WERI-Rb-1 (cell line): ENCODE measurements at regions not wholly inside any gene's neighbourhood (a gene's known extent, or its start where the extent isn't known, plus 50 kb on each side); places are given as distances from the start of the nearest gene placed in this dataset.
"Not testable (repeated sequence)": the region's sequence is repeated elsewhere in the genome, so short reads cannot be mapped to it uniquely, and the experiment has no call there.

ENCODE experiments used
- DNase-seq: peaks from one replicate; pipeline ENCODE4 v3.0.0-alpha.2; 2020
- H3K27ac ChIP-seq: fragments of 250-450 bp; sonication (Bioruptor Pico); 2 replicates; pipeline ENCODE4 v1.5.1; 2020; ENCODE audit warnings: mild to moderate bottlenecking, moderate library complexity
- H3K27me3 ChIP-seq: fragments of 250-450 bp; sonication (Bioruptor Pico); 2 replicates; pipeline ENCODE4 v1.5.1; 2021; ENCODE audit warnings: mild to moderate bottlenecking, low read depth, moderate library complexity; ENCODE audit not compliant: insufficient read depth, severe bottlenecking
- H3K36me3 ChIP-seq: fragments of 250-450 bp; sonication (Bioruptor Pico); 2 replicates; pipeline ENCODE4 v1.5.1; 2020; ENCODE audit warnings: mild to moderate bottlenecking, moderate library complexity
- H3K4me3 ChIP-seq: 2 replicates; pipeline ENCODE4 v1.5.1; 2011; ENCODE audit warnings: low read depth, mild to moderate bottlenecking, control low read depth, low read length
- H3K9me3 ChIP-seq: fragments of 250-450 bp; sonication (Bioruptor Pico); 2 replicates; pipeline ENCODE4 v1.5.1; 2021; ENCODE audit warnings: mild to moderate bottlenecking, moderate library complexity; ENCODE audit not compliant: severe bottlenecking
- TF ChIP-seq, protein P1 (sequence below): IDR thresholded peaks from 2 replicates; pipeline ENCODE4 v1.5.1; 2011; ENCODE audit warnings: low read depth, mild to moderate bottlenecking, control low read depth, inconsistent platforms, low read length

- no peak overlapping the region for H3K27ac ChIP-seq
- no peaks in the 10 kb centered on the region for H3K9me3 ChIP-seq
- no peak overlapping the region for H3K4me3 ChIP-seq
- H3K36me3 ChIP-seq: no peaks in the 10 kb centered on the region
- TF ChIP-seq, protein P1, sequence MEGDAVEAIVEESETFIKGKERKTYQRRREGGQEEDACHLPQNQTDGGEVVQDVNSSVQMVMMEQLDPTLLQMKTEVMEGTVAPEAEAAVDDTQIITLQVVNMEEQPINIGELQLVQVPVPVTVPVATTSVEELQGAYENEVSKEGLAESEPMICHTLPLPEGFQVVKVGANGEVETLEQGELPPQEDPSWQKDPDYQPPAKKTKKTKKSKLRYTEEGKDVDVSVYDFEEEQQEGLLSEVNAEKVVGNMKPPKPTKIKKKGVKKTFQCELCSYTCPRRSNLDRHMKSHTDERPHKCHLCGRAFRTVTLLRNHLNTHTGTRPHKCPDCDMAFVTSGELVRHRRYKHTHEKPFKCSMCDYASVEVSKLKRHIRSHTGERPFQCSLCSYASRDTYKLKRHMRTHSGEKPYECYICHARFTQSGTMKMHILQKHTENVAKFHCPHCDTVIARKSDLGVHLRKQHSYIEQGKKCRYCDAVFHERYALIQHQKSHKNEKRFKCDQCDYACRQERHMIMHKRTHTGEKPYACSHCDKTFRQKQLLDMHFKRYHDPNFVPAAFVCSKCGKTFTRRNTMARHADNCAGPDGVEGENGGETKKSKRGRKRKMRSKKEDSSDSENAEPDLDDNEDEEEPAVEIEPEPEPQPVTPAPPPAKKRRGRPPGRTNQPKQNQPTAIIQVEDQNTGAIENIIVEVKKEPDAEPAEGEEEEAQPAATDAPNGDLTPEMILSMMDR: no peak
- H3K27me3 ChIP-seq: no peaks in the 10 kb centered on the region
- DNase-seq: no peak
Measured at GRCh38 chr13:53281677-53282076, 253.1 kb downstream of the OLFM4 start.

- TF ChIP-seq, protein P1: no peak
- DNase-seq: no peak
- no peaks in the 10 kb centered on the region for H3K27me3 ChIP-seq
- peak overlapping the region; percentile 14; the same call in 1 of the 2 replicates for H3K4me3 ChIP-seq
- H3K27ac ChIP-seq: peak overlapping the region; percentile 38
- H3K9me3 ChIP-seq: no peaks in the 10 kb centered on the region
- H3K36me3 ChIP-seq: no peaks in the 10 kb centered on the region
Measured at GRCh38 chr13:53285896-53286430, 257.4 kb downstream of the OLFM4 start.

DNA sequence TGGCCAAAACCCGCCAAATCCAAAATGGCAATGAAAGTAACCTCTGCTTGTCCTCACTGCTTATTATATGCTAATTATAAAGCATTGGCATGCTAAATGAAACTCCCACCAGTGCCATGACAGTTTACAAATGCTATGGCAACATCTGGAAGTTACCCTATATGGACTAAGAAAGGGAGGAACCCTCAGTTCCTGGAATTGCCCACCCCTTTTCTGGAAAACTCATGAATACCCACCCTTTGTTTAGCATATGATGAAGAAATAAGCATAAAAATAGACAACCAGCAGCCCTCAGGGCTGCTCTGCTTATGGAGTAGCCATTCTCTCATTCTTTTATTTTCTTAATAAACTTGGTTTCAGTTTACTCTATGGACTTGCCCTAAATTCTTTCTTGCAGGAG is 269.8 kb downstream of the OLFM4 start:
- H3K36me3 ChIP-seq: no peaks in the 10 kb centered on the region
- H3K9me3 ChIP-seq: no peaks in the 10 kb centered on the region
- H3K4me3 ChIP-seq: no peak overlapping the region
- DNase-seq: no peak
- no peak overlapping the region for H3K27ac ChIP-seq
- no peaks in the 10 kb centered on the region for H3K27me3 ChIP-seq
- TF ChIP-seq, protein P1: no peak

DNA sequence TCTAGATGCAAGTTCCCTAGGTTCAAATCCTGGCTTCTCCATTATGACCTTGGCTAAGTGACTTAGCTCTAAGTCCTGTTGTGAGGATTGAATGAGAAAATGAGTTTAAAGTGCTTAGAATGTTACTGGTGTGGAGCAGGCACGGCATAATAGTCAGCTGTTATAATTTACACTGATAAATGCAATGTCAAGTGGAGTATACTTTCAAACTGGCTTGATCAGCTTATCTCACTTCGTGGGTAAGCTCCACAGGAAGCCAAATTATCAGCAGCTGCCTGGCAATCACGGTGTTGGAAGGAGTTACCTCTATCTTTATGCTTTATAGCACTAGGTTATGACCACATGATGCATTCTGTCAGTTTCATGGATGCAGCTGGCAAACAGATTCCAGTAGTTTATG is 272.8 kb downstream of the OLFM4 start:
- H3K27me3 ChIP-seq: no peaks in the 10 kb centered on the region
- no peak overlapping the region for H3K4me3 ChIP-seq
- TF ChIP-seq, protein P1: no peak
- H3K36me3 ChIP-seq: no peaks in the 10 kb centered on the region
- no peaks in the 10 kb centered on the region for H3K9me3 ChIP-seq
- no peak overlapping the region for H3K27ac ChIP-seq
- peak; percentile 10 for DNase-seq

DNA sequence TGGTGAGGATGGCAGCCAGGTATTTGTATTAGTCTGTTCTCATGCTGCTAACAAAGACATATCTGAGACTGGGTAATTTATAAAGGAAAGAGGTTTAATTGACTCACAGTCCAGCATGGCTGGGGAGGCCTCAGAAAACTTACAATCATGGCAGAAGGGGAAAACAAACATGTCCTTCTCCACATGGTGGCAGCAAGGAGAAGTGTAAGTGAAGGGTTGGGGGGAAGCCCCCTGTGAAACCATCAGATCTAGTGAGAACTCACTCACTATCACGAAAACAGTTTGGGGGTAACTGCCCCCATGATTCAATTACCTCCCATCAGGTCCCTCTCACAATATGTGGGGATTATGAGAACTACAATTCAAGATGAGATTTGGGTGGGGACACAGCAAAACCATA is 276.8 kb downstream of the OLFM4 start:
- not testable (repeated sequence) for H3K27ac ChIP-seq, H3K9me3 ChIP-seq, H3K36me3 ChIP-seq, H3K4me3 ChIP-seq, H3K27me3 ChIP-seq
- TF ChIP-seq, protein P1: 0 out of 2 replicates have a peak, but pooled peaks have one; percentile 13
- peak; percentile 7 for DNase-seq

DNA sequence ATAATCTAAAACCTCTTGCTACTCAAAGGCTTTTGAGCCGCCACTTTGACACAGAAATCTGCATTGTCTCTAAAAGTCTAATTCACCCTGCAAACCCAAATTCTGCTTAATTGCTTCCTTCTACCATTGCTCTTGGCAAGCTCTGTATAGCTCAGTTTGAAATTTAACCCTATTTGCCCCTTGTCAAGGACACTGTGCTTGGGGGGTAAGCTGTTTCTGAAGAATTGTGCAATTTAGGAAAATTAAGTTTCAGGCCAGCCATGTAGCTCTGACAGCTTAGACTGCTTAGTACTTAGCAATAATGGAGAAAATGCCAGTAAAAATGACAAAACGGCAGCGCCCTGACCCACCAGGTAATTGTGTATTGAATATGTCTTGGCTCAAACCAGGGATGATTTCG is 282.2 kb downstream of the OLFM4 start:
- TF ChIP-seq, protein P1: no peak
- no peak overlapping the region for H3K27ac ChIP-seq
- no peak for DNase-seq

More for the DNA sequence above, 282.2 kb downstream of the OLFM4 start:
- Histone ChIP-seq H3K36me3 (no peaks in the 10 kb centered on the region), H3K27me3 (no peaks in the 10 kb centered on the region), H3K9me3 (no peaks in the 10 kb centered on the region), H3K4me3 (no peak overlapping the region)
